H1 (cell line): ENCODE measurements at regions not wholly inside any gene's neighbourhood (a gene's known extent, or its start where the extent isn't known, plus 50 kb on each side); places are given as distances from the start of the nearest gene placed in this dataset.
"Not testable (repeated sequence)": the region's sequence is repeated elsewhere in the genome, so short reads cannot be mapped to it uniquely, and the experiment has no call there.

ENCODE experiments used
- CTCF ChIA-PET: fragments of 300-600 bp; sonication (Branson Sonifier 250); formaldehyde crosslinking; loops from one replicate; lab custom pipeline; 2021; ENCODE audit not compliant: partially characterized antibody; lab: Charles Lee
- POLR2A ChIA-PET: fragments of 300-600 bp; sonication (Branson Sonifier 250); formaldehyde crosslinking; loops from one replicate; lab custom pipeline; 2021; ENCODE audit warnings: inconsistent platforms; ENCODE audit not compliant: partially characterized antibody; lab: Charles Lee
- DNase-seq, 2 experiments: peaks; one replicate each; pipeline versions ENCODE4 v3.0.0 to v3.0.0-alpha.2; 2010 to 2022; ENCODE audit warnings: low spot score in 2 of 2, low read depth in 1 of 2, mixed read lengths in 1 of 2
- FAIRE-seq: peaks from 2 replicates; lab custom pipeline; 2011; peaks lifted over from hg19 to GRCh38; lab: Jason Lieb, UNC
- H2AFZ ChIP-seq: 2 replicates; pipeline ENCODE4 v1.8.1; 2012; ENCODE audit warnings: low read length, inconsistent platforms
- H2AK5ac ChIP-seq: 2 replicates; pipeline ENCODE4 v1.6.1; 2013; ENCODE audit warnings: low read depth, low read length
- H2BK120ac ChIP-seq: replicated peaks from 2 replicates; pipeline ENCODE3; 2013; ENCODE audit warnings: low read depth, low read length, inconsistent platforms
- H2BK12ac ChIP-seq: 2 replicates; pipeline ENCODE4 v1.6.1; 2013; ENCODE audit warnings: low read depth, low read length
- H2BK15ac ChIP-seq: 2 replicates; pipeline ENCODE4 v1.6.1; 2013; ENCODE audit warnings: low read length
- H2BK20ac ChIP-seq: 2 replicates; pipeline ENCODE4 v1.6.1; 2013; ENCODE audit warnings: low read length
- H2BK5ac ChIP-seq: 2 replicates; pipeline ENCODE4 v1.6.1; 2013; ENCODE audit warnings: low read depth, low read length
- H3K14ac ChIP-seq: 2 replicates; pipeline ENCODE4 v1.6.1; 2013; ENCODE audit warnings: inconsistent platforms; ENCODE audit not compliant: insufficient read length
- H3K18ac ChIP-seq: 2 replicates; pipeline ENCODE4 v1.6.1; 2013; ENCODE audit warnings: low read length; ENCODE audit errors: extremely low read depth
- H3K23ac ChIP-seq: 2 replicates; pipeline ENCODE4 v1.6.1; 2013; ENCODE audit warnings: inconsistent platforms; ENCODE audit not compliant: insufficient read length
- H3K23me2 ChIP-seq: 2 replicates; pipeline ENCODE4 v1.6.1; 2013; ENCODE audit warnings: low read depth, low read length
- H3K27ac ChIP-seq: 2 replicates; pipeline ENCODE4 v1.6.1; 2011; ENCODE audit warnings: low read depth, low read length, inconsistent platforms
- H3K27me3 ChIP-seq, 4 experiments: replicated peaks in 1 of 4; 1 replicate in 1 of 4; 2 replicates in 3 of 4; pipeline versions ENCODE4 v1.6.1 to v1.8.1; 2011 to 2013; ENCODE audit warnings: low read length in 3 of 4, mild to moderate bottlenecking in 3 of 4, inconsistent platforms in 2 of 4, mixed read lengths in 2 of 4, moderate library complexity in 1 of 4; ENCODE audit not compliant: control insufficient read depth in 3 of 4, insufficient read depth in 3 of 4; ENCODE audit errors: extremely low read depth in 1 of 4
- H3K36me3 ChIP-seq, 4 experiments: 2 replicates each; pipeline versions ENCODE4 v1.6.1 to v1.8.1; 2011 to 2013; ENCODE audit warnings: mild to moderate bottlenecking in 4 of 4, low read length in 3 of 4, moderate library complexity in 2 of 4, control low read depth in 1 of 4, inconsistent platforms in 1 of 4; ENCODE audit not compliant: insufficient read depth in 4 of 4, control insufficient read depth in 2 of 4
- H3K4ac ChIP-seq: replicated peaks from 2 replicates; pipeline ENCODE3; 2013; ENCODE audit warnings: low read length, low read depth, mixed read lengths, inconsistent platforms; ENCODE audit not compliant: insufficient read length
- H3K4me1 ChIP-seq, 4 experiments: replicated peaks in 1 of 4; 1 replicate in 1 of 4; 2 replicates in 3 of 4; pipeline versions ENCODE4 v1.6.1 to v1.8.1; 2011 to 2013; ENCODE audit warnings: low read length in 3 of 4, inconsistent platforms in 2 of 4, mixed read lengths in 1 of 4; ENCODE audit not compliant: insufficient read depth in 4 of 4, control insufficient read depth in 3 of 4
- H3K4me2 ChIP-seq, 2 experiments: 2 replicates each; pipeline versions ENCODE4 v1.6.1 to v1.8.1; 2011 to 2013; ENCODE audit warnings: low read depth in 2 of 2, low read length in 2 of 2, control low read depth in 1 of 2, inconsistent platforms in 1 of 2, mild to moderate bottlenecking in 1 of 2; ENCODE audit not compliant: insufficient read depth in 1 of 2
- H3K4me3 ChIP-seq, 4 experiments: fragments of 200-600, 300-600 bp in 1 of 4; sonication (generic), shearing (Covaris generic), sonication (Bioruptor Twin) in 1 of 4; 2 replicates each; pipeline versions ENCODE4 v1.5.1 to v1.8.1; 2011 to 2016; ENCODE audit warnings: low read length in 4 of 4, low read depth in 3 of 4, control low read depth in 2 of 4, inconsistent platforms in 2 of 4, mild to moderate bottlenecking in 2 of 4, mixed read lengths in 1 of 4, moderate library complexity in 1 of 4; ENCODE audit not compliant: insufficient read depth in 2 of 4; ENCODE audit errors: extremely low read depth in 1 of 4
- H3K56ac ChIP-seq: replicated peaks from 2 replicates; pipeline ENCODE3; 2013; ENCODE audit warnings: low read depth, mild to moderate bottlenecking, mixed read lengths, low read length, inconsistent platforms; ENCODE audit not compliant: insufficient read length
- H3K79me1 ChIP-seq: 2 replicates; pipeline ENCODE4 v1.6.1; 2013; ENCODE audit warnings: low read depth, low read length, control low read depth
- H3K79me2 ChIP-seq, 2 experiments: 2 replicates each; pipeline versions ENCODE4 v1.6.1 to v1.8.1; 2012 to 2013; ENCODE audit warnings: low read length in 2 of 2, mild to moderate bottlenecking in 2 of 2, inconsistent platforms in 1 of 2; ENCODE audit not compliant: insufficient read depth in 2 of 2, control insufficient read depth in 1 of 2
- H3K9ac ChIP-seq, 4 experiments: replicated peaks in 1 of 4; 1 replicate in 1 of 4; 2 replicates in 3 of 4; pipeline versions ENCODE4 v1.6.1 to v1.8.1; 2011 to 2013; ENCODE audit warnings: low read depth in 3 of 4, low read length in 3 of 4, control low read depth in 2 of 4, mild to moderate bottlenecking in 2 of 4, moderate library complexity in 2 of 4, inconsistent platforms in 1 of 4; ENCODE audit errors: extremely low read depth in 1 of 4
- H3K9me3 ChIP-seq, 2 experiments: 2 replicates each; pipeline versions ENCODE4 v1.6.1 to v1.8.1; 2012 to 2013; ENCODE audit warnings: mild to moderate bottlenecking in 2 of 2, moderate library complexity in 2 of 2, control low read depth in 1 of 2, inconsistent platforms in 1 of 2, low read depth in 1 of 2, low read length in 1 of 2, mixed read lengths in 1 of 2; ENCODE audit not compliant: insufficient read depth in 2 of 2
- H4K20me1 ChIP-seq, 2 experiments: replicated peaks in 1 of 2; 2 replicates each; pipeline versions ENCODE3 to v1.8.1; 2011 to 2013; ENCODE audit warnings: inconsistent platforms in 2 of 2, low read length in 2 of 2, mild to moderate bottlenecking in 1 of 2; ENCODE audit not compliant: insufficient read depth in 2 of 2, control insufficient read depth in 1 of 2
- H4K5ac ChIP-seq: 2 replicates; pipeline ENCODE4 v1.6.1; 2013; ENCODE audit warnings: low read length, low read depth, mixed read lengths, inconsistent platforms; ENCODE audit not compliant: insufficient read length
- H4K8ac ChIP-seq: 2 replicates; pipeline ENCODE4 v1.8.0; 2013; ENCODE audit warnings: mild to moderate bottlenecking, moderate library complexity, low read length, inconsistent platforms; ENCODE audit not compliant: insufficient read depth; ENCODE audit errors: extremely low read depth
- H4K91ac ChIP-seq: replicated peaks from 2 replicates; pipeline ENCODE3; 2013; ENCODE audit warnings: low read length, mixed read lengths, inconsistent platforms; ENCODE audit not compliant: insufficient read length
- GABPA ChIP-seq: IDR thresholded peaks from 2 replicates; pipeline ENCODE4 v1.6.1; 2011; ENCODE audit warnings: mild to moderate bottlenecking, low read length, moderate library complexity, borderline replicate concordance; ENCODE audit not compliant: insufficient read depth
- WGBS, 2 experiments: shearing (Covaris generic) in 1 of 2; methylation state at CpG; one replicate each; pipeline versions ENCODE4 v1.1.6 to v1.1.7; 2013 to 2015; ENCODE audit warnings: low lambda C conversion rate in 2 of 2, mixed read lengths in 2 of 2, inconsistent platforms in 1 of 2, low coverage in 1 of 2, missing lambda C conversion rate in 1 of 2; ENCODE audit not compliant: insufficient replicate concordance in 2 of 2, insufficient coverage in 1 of 2, insufficient read length in 1 of 2; ENCODE audit errors: extremely low coverage in 1 of 2, missing lambda C conversion rate in 1 of 2; 5-methylcytosine and 5-hydroxymethylcytosine counted together

DNA sequence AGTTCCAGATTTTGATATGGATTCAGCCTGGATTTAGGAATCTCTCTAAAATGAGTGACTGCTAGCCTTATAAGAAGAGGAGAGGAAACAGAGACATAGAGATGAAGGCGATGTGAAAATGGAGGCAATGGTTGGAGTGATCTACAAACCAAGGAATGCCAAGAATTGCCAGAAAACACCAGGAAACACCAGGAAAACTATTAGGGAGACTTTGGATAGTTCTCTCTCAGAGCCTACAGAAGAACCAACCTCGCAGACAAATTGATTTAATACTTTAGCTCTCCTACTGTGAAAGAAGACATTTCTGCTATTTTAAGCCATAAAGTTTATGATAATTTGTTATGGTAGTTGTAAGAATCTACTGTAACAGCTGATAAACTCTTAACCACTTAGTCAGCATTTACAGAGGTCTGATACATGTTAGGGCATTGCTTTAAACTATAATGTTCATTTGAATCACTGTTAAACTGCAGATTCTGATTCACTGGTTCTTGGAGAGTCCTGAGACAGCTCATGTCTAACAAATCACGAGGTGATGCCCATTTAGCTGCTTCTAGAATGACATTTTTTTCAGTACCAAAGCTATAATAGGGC, 1702.6 kb upstream of the LRRTM1 start (continued):
- TF ChIP-seq GABPA, result no peak

DNA sequence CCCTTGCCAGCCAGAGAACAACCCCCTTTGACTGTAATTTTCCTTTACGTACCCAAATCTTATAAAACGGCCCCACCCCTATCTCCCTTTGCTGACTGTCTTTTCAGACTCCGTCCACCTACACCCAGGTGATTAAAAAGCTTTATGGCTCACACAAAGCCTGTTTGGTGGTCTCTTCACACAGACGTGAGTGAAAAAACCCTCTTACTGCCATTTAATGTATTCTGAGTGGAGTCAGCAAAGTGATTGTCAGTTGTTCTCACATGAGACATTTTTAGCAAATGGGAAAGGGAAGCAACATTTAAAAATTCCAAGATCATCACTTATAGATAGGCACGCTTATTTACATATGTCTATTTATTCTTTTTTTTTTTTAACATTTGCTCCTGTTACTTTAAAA, 1701.3 kb upstream of the LRRTM1 start:
- H2BK12ac ChIP-seq, H3K79me2 ChIP-seq, H3K27me3 ChIP-seq, H3K4ac ChIP-seq, H3K23ac ChIP-seq, H4K91ac ChIP-seq, H3K27ac ChIP-seq, H4K8ac ChIP-seq, H2BK15ac ChIP-seq, H2AK5ac ChIP-seq, H2BK20ac ChIP-seq, H3K36me3 ChIP-seq, H3K14ac ChIP-seq, H3K79me1 ChIP-seq, H3K9me3 ChIP-seq, H2BK120ac ChIP-seq, H3K56ac ChIP-seq, FAIRE-seq, H2BK5ac ChIP-seq, H3K23me2 ChIP-seq, H3K9ac ChIP-seq, H2AFZ ChIP-seq, H3K4me3 ChIP-seq, POLR2A ChIA-PET, H4K20me1 ChIP-seq, DNase-seq: not testable (repeated sequence)
- CTCF ChIA-PET, result interaction anchor here (1.0 kb wide), 1 partner anchor 110 kb away, joined by 3 read pairs; no protein-coding TSS in a partner anchor
- Histone ChIP-seq H3K4me2 (peak overlapping the region in 1 of 2 experiments; percentile 28; a peak in 1 of 4 replicates), H3K18ac (0 out of 2 replicates have a peak overlapping the region, but pooled peaks have one; percentile 24), H4K5ac (peak overlapping the region; percentile 36), H3K4me1 (peaks cover 0 to 15% (median 7%) of the 10 kb centered on the region in 4 experiments; a peak in 6 of 7 replicates)
- WGBS, 2 experiments, result 22% methylated on average over 5 of the region's 5 CpGs; no CpG with 5 or more reads in 1 of the 2 experiments
